ENCODE measurements at regions not wholly inside any gene's neighbourhood (a gene's known extent, or its start where the extent isn't known, plus 50 kb on each side); places are given as distances from the start of the nearest gene placed in this dataset.

DNA sequence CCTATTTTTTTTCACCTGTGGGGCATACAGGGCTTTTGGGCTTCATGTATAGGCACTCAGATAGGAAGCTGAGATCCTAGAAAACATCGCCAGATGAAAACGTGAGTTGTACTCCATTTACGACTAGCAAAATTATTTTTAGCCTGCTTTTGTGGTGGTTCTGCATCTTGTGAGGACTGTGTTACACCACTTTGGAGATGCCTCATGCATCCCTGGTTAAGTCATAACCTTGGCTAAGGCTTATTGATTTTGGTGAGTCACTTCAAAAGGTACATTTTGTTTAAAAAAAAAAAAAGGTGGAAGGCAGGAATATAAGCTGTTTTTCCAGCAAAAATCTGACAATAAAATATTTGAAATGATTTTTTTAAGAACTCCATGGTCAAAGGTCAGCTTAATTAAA lies 101.8 kb upstream of the OLFM3 start:
- TF ChIP-seq ZFX (IDR thresholded peaks at IDR 0.05; ENCODE audit: borderline replicate concordance), result no peak
- TF ChIP-seq, protein P1, sequence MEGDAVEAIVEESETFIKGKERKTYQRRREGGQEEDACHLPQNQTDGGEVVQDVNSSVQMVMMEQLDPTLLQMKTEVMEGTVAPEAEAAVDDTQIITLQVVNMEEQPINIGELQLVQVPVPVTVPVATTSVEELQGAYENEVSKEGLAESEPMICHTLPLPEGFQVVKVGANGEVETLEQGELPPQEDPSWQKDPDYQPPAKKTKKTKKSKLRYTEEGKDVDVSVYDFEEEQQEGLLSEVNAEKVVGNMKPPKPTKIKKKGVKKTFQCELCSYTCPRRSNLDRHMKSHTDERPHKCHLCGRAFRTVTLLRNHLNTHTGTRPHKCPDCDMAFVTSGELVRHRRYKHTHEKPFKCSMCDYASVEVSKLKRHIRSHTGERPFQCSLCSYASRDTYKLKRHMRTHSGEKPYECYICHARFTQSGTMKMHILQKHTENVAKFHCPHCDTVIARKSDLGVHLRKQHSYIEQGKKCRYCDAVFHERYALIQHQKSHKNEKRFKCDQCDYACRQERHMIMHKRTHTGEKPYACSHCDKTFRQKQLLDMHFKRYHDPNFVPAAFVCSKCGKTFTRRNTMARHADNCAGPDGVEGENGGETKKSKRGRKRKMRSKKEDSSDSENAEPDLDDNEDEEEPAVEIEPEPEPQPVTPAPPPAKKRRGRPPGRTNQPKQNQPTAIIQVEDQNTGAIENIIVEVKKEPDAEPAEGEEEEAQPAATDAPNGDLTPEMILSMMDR (IDR thresholded peaks at IDR 0.05), result no peak
- no peak overlapping the region for H3K27ac ChIP-seq

DNA sequence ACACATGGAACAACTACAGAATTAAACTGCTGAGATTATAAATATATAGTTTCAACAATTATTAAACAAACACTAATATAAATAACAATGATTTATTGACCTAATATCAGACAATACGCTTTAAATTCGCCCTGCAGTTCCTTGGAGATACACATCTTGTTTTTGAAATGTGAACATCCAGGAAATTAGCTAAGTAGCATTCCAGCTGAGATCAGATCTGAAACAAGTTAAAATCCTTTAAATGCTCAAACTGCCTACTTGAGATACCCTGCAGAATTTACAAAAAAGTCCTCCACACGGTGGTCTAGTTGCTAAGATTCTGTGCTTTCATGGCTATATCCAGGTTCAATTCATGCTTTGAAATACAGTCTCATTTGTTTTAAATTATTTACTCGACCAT lies 101.4 kb upstream of the OLFM3 start:
- no peak overlapping the region for H3K27ac ChIP-seq
- TF ChIP-seq ZFX (IDR thresholded peaks at IDR 0.05; ENCODE audit: borderline replicate concordance), result no peak
- TF ChIP-seq, protein P1 (IDR thresholded peaks at IDR 0.05), result no peak

DNA sequence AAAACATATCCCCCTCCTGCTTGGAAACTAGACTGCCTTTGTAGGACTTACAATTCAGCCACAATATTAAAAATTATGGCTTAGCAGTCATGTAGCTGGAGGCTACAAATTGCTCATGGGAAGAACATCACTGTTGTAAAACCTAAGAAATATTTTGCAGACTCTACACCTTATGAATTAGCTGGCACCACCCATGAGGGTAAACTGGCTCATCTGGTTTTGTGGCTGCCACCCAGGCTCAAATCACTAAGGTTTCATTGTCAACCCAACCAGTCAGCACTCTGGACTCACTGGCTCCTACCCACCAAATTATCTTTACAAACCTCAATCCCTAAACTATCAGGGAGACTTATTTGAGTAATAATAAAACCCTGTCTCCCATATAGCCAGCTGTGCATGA lies 100.7 kb upstream of the OLFM3 start:
- no peak overlapping the region for H3K27ac ChIP-seq
- no peak for TF ChIP-seq ZFX (IDR thresholded peaks at IDR 0.05; ENCODE audit: borderline replicate concordance)
- TF ChIP-seq, protein P1 (IDR thresholded peaks at IDR 0.05), result no peak

DNA sequence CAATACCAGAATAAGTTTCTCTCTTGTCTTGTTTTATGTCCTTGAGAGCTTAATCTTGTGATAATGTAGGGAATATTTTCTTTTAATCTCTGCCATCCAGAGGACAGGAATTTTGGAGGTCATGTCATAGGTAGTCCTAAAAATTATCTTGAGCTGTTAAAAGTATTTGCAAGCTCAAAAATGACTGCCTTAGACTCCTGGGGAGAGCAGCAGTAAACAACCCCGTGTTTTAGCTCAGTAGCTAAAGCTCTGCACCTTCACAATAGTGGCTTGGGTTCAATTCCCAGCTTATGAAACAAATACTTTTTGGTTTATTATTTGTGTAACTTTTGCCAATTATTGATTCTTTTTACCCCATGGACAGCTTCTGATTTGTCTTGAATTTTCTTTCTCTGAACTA lies 99.4 kb upstream of the OLFM3 start:
- no peak for TF ChIP-seq ZFX (IDR thresholded peaks at IDR 0.05; ENCODE audit: borderline replicate concordance)
- TF ChIP-seq, protein P1 (IDR thresholded peaks at IDR 0.05), result no peak
- H3K27ac ChIP-seq, result no peak overlapping the region

DNA sequence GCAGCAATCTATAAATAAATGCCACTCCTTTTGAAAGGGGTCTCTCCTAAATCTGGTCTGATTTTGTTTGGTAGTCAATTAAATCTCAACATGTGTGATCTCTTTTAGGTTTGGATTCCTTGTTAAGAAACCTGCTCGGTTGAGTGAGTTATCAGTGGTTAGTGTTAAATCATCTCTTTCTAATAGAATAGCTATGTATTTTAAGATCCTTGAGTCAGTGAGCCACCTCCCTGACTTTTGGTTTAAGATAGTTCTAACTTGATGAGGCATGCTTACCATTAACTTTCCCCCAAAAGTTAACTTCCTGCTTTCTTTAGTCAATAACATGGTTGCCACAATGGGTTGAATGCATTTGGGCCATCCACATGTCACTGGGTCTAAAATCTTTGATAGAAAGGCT lies 93.1 kb upstream of the OLFM3 start:
- no peak overlapping the region for H3K27ac ChIP-seq
- TF ChIP-seq ZFX (IDR thresholded peaks at IDR 0.05; ENCODE audit: borderline replicate concordance), result no peak
- TF ChIP-seq, protein P1 (IDR thresholded peaks at IDR 0.05), result no peak

DNA sequence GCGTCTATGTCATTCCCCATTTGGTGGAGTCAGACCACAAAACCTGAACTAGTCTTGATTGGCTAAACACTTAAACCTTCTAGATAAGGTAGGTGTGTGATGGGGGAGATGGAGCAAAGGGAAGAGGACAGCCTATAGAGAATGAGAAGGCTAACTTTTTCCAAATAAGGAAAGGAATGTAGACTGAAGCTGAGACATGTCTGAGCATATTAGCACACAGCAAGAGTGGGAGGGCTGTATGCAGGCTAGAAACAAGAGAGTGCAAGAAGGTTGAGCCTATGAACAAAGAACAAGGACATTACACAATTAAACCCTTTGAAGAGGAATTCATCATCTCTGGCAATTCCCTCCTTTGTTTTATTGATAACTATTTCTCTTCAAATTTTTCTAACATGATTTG lies 89.2 kb upstream of the OLFM3 start:
- no peak overlapping the region for H3K27ac ChIP-seq
- TF ChIP-seq ZFX (IDR thresholded peaks at IDR 0.05; ENCODE audit: borderline replicate concordance), result no peak
- TF ChIP-seq, protein P1 (IDR thresholded peaks at IDR 0.05), result no peak

DNA sequence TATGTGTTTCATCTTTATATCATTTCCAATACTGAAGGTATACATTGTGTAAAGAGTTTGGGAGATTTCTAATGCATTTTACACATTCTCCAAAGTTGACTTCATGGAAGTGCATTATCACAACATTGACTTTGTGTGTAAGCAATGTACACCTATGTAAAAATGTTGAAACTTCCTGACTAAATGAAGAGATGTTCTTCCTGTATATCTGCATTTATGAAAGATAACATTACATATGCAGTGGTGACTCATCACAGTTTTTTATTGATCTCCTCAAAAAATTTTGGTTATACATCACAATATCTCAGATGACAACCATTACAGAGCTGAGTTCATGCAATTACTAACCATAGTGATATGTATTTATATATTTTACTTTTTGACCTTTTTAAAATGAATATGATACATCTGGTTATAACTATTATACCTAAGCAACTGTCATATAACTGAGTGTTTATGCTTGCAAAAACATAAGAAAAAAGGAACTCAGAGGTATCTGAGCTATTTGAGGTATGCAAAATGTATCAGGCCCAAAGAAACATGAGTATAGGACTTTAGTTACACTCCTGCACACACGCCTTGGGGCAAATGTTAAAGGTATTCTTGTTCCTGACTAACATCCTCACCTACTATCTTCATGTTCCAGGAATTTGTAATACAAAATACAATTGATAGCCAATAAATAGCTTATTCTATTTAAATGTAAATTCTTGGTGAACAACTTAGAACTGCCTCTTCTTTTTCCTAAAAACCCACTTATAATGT lies 88.2 kb upstream of the OLFM3 start:
- H3K27ac ChIP-seq, result no peak overlapping the region
- TF ChIP-seq, protein P1 (IDR thresholded peaks at IDR 0.05), result no peak
- no peak for TF ChIP-seq ZFX (IDR thresholded peaks at IDR 0.05; ENCODE audit: borderline replicate concordance)

All from 22Rv1 (cell line).